Skeletal muscle tissue (tissue), 3 donors: ENCODE measurements at regions not wholly inside any gene's neighbourhood (a gene's known extent, or its start where the extent isn't known, plus 50 kb on each side); places are given as distances from the start of the nearest gene placed in this dataset.

Experiments
- H3K27ac ChIP-seq: one replicate; pipeline ENCODE4 v1.7.0; 2013; ENCODE audit warnings: mild to moderate bottlenecking, low read depth, low read length, inconsistent platforms
- H3K27me3 ChIP-seq, 3 donors: one replicate each; pipeline ENCODE4 v1.7.0; 2013; ENCODE audit warnings: low read length in 3 of 3; ENCODE audit not compliant: control insufficient read depth in 3 of 3, insufficient read depth in 3 of 3
- H3K36me3 ChIP-seq, 3 donors: one replicate each; pipeline ENCODE4 v1.7.0; 2013; ENCODE audit warnings: low read length in 3 of 3; ENCODE audit not compliant: control insufficient read depth in 3 of 3, insufficient read depth in 3 of 3
- H3K4me1 ChIP-seq, 3 donors: one replicate each; pipeline ENCODE4 v1.7.0; 2013; ENCODE audit warnings: low read length in 3 of 3, mild to moderate bottlenecking in 3 of 3; ENCODE audit not compliant: control insufficient read depth in 3 of 3, insufficient read depth in 3 of 3
- H3K4me3 ChIP-seq, 3 donors: one replicate each; pipeline ENCODE4 v1.7.0; 2013; ENCODE audit warnings: low read length in 3 of 3
- H3K9ac ChIP-seq, 3 donors: one replicate each; pipeline ENCODE4 v1.7.0; 2013; ENCODE audit warnings: low read length in 3 of 3, mild to moderate bottlenecking in 3 of 3, moderate library complexity in 2 of 3, low read depth in 1 of 3
- H3K9me3 ChIP-seq, 3 donors: one replicate each; pipeline ENCODE4 v1.7.0; 2013; ENCODE audit warnings: low read length in 3 of 3; ENCODE audit not compliant: control insufficient read depth in 3 of 3
- donor health status: Osteomylitis.

DNA sequence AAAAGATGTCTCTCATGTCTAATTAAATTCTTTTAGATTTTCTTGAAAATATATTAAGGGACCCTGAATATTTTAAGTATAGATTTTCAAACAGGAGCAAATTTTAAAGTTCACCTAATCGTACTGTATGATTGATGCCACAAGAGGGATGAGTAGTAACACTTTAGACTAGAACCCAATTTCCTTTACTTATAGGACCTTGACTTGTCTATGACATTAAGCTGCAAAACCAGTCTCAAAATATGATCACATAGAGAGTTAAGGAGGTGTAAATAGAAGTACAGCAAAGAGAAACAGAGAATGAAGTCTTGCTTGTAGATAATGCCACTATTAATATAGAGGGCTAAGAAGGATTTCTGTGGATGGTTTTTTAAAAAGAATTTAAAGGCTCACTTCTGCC, 312.9 kb upstream of the PRR16 start:
- Histone ChIP-seq H3K9me3 (no peaks in the 10 kb centered on the region), H3K36me3 (no peaks in the 10 kb centered on the region), H3K9ac (no peak overlapping the region), H3K4me3 (no peak overlapping the region), H3K27ac (no peak overlapping the region), H3K4me1 (no peaks in the 10 kb centered on the region), H3K27me3 (no peaks in the 10 kb centered on the region)

DNA sequence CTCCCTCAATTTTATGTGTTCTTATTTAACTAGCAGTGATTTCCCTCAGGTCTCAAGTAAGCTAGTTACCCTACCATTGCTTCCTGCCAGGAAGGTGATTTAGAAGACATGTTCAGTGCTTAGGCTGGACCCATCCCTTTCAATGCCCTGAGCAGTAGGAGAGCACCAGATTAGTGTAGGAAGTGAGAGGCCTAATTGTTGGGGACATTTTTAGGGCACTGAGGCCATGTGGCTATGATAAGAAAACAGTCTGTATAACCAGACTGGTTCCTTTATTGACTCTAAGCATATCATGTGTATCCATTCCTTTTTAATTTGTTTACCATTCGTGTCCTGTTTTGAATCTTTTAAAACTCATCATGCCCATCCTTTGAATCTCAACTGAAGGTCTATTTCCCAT, 312.3 kb upstream of the PRR16 start:
- Histone ChIP-seq H3K36me3 (no peaks in the 10 kb centered on the region), H3K4me1 (no peaks in the 10 kb centered on the region), H3K9ac (no peak overlapping the region), H3K27me3 (no peaks in the 10 kb centered on the region), H3K4me3 (no peak overlapping the region), H3K27ac (no peak overlapping the region), H3K9me3 (no peaks in the 10 kb centered on the region)

DNA sequence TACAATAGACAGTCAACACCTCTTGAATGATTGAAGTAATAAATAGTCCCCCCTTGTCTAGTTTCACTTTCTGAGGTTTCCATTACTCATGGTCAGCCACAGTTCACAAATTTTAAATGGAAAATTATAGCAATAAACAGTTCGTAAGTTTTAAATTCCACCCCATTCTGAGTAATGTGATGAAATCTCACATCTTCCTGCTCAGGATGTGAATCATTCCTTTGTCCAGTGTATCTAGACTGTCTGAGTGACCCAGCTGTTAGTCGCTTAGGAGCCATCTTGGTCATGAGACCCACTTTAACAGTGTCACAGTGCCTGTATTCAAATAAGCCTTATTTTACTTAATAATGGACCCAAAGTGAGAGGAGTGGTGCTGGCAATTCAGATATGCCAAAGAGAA, 311.6 kb upstream of the PRR16 start:
- no peaks in the 10 kb centered on the region for H3K9me3 ChIP-seq
- H3K27me3 ChIP-seq: no peaks in the 10 kb centered on the region
- H3K4me3 ChIP-seq: no peak overlapping the region
- H3K9ac ChIP-seq: no peak overlapping the region
- no peaks in the 10 kb centered on the region for H3K36me3 ChIP-seq
- no peak overlapping the region for H3K27ac ChIP-seq
- H3K4me1 ChIP-seq: no peaks in the 10 kb centered on the region

DNA sequence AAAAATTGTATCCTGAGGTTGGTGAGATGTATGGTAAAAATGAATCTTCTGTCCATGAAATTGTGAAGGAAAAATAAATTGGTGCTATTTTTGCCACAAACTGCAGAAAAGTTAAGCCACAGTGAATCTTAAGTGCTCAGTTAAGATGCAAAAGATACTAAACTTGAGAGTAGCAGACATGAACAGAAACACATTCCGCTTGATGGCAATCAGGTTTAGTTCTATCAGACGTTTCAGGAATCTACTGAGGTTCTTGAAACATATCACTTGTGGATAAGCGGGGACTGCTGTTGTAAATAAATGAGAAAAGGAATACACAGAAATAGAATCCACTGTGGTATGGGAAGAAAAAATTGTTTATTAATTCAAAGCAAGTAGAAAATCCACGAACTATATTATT, 311.2 kb upstream of the PRR16 start:
- no peaks in the 10 kb centered on the region for H3K27me3 ChIP-seq
- H3K4me1 ChIP-seq: no peaks in the 10 kb centered on the region
- H3K4me3 ChIP-seq: no peak overlapping the region
- no peaks in the 10 kb centered on the region for H3K36me3 ChIP-seq
- no peak overlapping the region for H3K27ac ChIP-seq
- H3K9ac ChIP-seq: no peak overlapping the region
- no peaks in the 10 kb centered on the region for H3K9me3 ChIP-seq

DNA sequence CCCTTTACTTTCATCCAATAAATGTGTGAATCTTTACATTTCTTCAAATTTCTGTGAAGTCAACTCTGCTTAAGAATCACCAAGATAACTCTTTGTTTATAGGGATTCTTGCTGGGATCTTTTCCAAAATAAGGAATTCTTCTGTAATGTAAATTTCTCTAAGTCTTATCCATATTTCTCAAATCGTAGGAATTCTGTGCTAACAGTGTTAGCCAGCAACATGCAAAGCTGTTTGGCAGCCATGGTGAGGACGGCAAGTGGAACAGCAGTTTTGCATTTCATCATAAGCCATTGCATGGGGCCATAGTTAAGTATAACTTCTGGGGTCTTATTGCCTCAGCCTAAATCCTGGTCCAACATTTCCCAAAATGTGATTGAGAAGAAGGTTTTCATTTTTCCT, 310.5 kb upstream of the PRR16 start:
- no peaks in the 10 kb centered on the region for H3K9me3 ChIP-seq
- no peaks in the 10 kb centered on the region for H3K36me3 ChIP-seq
- no peaks in the 10 kb centered on the region for H3K4me1 ChIP-seq
- no peak overlapping the region for H3K9ac ChIP-seq
- H3K27me3 ChIP-seq: no peaks in the 10 kb centered on the region
- H3K27ac ChIP-seq: no peak overlapping the region
- no peak overlapping the region for H3K4me3 ChIP-seq

DNA sequence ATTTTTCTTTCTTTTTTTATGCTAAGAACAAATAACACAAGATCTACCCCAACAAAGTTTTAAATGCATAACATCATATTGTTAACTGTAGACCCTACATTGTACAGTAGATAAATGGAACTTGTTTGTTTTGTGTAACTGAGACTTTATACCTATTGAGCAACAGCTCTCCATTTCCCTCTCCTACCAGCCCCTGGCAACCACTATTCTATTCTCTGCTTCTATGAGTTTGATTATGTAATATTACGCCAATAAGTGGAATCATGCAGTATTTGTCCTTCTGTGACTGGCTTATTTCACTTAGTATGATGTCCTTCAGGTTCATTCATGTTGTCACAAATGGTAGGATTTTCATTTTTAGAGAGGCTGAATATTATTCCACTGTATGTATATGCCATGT, 308.2 kb upstream of the PRR16 start:
- Histone ChIP-seq H3K27ac (no peak overlapping the region), H3K4me1 (no peaks in the 10 kb centered on the region), H3K27me3 (no peaks in the 10 kb centered on the region), H3K36me3 (no peaks in the 10 kb centered on the region), H3K4me3 (no peak overlapping the region), H3K9me3 (no peaks in the 10 kb centered on the region), H3K9ac (no peak overlapping the region)

DNA sequence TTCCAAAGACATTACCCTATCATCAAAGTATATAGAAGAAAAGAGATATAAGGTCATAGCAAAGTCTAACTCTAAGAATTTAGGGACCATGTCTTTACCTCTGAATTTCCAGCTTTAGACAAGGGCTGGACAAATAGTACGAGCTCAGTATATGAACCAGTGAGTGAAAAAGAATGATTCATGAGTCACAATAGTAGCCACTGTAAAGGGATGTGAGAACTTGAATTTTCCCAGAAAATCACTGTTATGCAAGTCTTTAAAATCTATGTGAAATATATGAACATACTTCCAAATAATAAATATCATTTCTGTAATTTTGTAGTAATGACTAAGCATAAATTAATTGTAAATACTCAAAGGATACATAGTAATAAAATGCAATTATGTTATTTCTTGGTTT, 305.9 kb upstream of the PRR16 start:
- no peak overlapping the region for H3K27ac ChIP-seq
- no peak overlapping the region for H3K9ac ChIP-seq
- no peaks in the 10 kb centered on the region for H3K27me3 ChIP-seq
- H3K9me3 ChIP-seq: no peaks in the 10 kb centered on the region
- H3K4me3 ChIP-seq: no peak overlapping the region
- no peaks in the 10 kb centered on the region for H3K36me3 ChIP-seq
- H3K4me1 ChIP-seq: no peaks in the 10 kb centered on the region

DNA sequence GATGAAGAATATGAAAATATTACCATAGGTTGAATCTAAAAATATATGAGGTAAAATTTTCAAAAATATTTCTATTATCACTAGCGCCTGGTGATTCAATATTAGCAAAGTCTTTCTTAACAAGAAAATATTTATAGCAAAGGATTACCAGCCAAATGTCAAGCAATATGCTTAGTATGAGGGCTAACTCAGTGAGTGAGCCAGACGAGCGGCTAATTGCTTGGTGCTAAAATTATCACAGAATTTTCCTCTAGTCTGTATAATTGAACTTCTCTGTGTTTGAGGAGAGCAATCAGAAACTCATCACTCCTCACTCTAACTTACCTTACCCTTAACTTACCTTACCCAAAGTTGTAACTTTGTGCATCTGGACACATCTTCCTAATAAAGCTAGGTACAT, 304.9 kb upstream of the PRR16 start:
- Histone ChIP-seq H3K4me1 (no peaks in the 10 kb centered on the region), H3K36me3 (no peaks in the 10 kb centered on the region), H3K4me3 (no peak overlapping the region), H3K27ac (no peak overlapping the region), H3K27me3 (no peaks in the 10 kb centered on the region), H3K9ac (no peak overlapping the region), H3K9me3 (no peaks in the 10 kb centered on the region)

DNA sequence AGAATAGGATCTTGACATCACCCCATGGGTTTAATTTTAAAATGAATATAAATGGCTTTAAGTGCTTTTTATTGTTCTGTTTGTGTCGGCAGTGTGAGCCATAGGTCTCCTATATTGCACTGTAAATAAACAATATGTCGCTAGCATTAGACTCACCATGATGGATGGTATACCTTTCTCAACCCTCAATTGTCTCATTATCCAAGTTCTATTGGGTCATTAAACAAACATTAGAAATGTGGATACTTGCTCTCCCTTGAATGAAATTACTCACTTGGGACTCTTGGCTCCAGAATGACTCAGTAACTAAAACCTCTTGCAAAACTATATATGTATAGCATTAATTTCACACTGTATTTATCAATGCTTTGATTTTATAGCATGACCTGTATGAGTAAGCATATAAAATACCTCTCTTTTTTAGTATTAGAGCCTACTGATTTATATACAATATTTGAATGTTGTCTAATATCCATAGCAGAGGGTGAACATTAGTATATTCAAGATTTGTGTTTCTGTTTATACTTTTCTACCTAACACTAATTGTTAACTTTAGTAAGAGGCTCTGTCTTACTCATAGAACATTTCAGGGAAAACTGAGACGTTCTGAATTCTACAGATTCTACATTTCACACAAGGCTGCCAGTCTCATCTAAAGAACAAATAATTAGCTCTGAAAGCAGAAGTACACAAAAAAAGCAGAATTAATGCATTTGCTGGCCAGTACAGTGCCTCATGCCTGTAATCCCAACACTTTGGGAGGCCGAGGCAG, 303.8 kb upstream of the PRR16 start:
- Histone ChIP-seq H3K4me3 (no peak overlapping the region), H3K9ac (no peak overlapping the region), H3K36me3 (no peaks in the 10 kb centered on the region), H3K27me3 (no peaks in the 10 kb centered on the region), H3K9me3 (no peaks in the 10 kb centered on the region), H3K27ac (no peak overlapping the region), H3K4me1 (no peaks in the 10 kb centered on the region)

DNA sequence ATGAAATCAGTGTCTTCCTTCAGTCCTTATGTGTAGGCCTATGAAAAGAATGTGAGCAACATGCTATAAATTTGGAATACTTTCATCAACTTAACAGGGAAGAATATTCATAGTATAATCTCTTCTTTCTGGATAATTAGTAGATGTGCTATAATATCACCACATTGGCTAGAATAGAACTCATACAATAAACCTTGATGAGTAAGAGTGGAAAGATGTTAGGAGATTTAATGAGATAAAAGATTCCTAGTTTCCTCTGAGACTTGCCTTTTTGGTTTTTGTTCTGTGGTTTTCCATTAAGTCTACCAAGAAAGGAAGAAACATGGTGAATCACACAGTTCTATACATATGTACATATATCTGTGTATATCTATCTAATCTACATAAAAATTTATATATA, 301.8 kb upstream of the PRR16 start:
- H3K9me3 ChIP-seq: no peaks in the 10 kb centered on the region
- no peaks in the 10 kb centered on the region for H3K27me3 ChIP-seq
- H3K4me3 ChIP-seq: no peak overlapping the region
- H3K27ac ChIP-seq: no peak overlapping the region
- no peaks in the 10 kb centered on the region for H3K4me1 ChIP-seq
- no peak overlapping the region for H3K9ac ChIP-seq
- no peaks in the 10 kb centered on the region for H3K36me3 ChIP-seq
